H9 (cell line): ENCODE measurements at regions not wholly inside any gene's neighbourhood (a gene's known extent, or its start where the extent isn't known, plus 50 kb on each side); places are given as distances from the start of the nearest gene placed in this dataset.

Experiments
- DNase-seq: peaks from one replicate; pipeline ENCODE4 v3.0.0-alpha.2; 2017
- H2AFZ ChIP-seq: one replicate; pipeline ENCODE4 v1.6.1; 2013; ENCODE audit warnings: mild to moderate bottlenecking, low read length, control low read depth, moderate library complexity
- H2AK5ac ChIP-seq: 2 replicates; pipeline ENCODE4 v1.6.1; 2013; ENCODE audit warnings: low read length, control low read depth, mixed read lengths; ENCODE audit not compliant: insufficient read length
- H2BK120ac ChIP-seq: one replicate; pipeline ENCODE4 v1.6.1; 2013; ENCODE audit warnings: low read depth, mild to moderate bottlenecking, low read length, control low read depth, inconsistent platforms; ENCODE audit not compliant: poor library complexity, severe bottlenecking
- H2BK12ac ChIP-seq: 2 replicates; pipeline ENCODE4 v1.6.1; 2013; ENCODE audit warnings: low read length, control low read depth, mixed read lengths, low read depth; ENCODE audit not compliant: insufficient read length
- H2BK15ac ChIP-seq: 2 replicates; pipeline ENCODE4 v1.6.1; 2013; ENCODE audit warnings: low read depth, low read length, control low read depth
- H2BK20ac ChIP-seq: one replicate; pipeline ENCODE4 v1.6.1; 2013; ENCODE audit warnings: low read depth, mild to moderate bottlenecking, low read length, control low read depth, inconsistent platforms; ENCODE audit not compliant: poor library complexity, severe bottlenecking
- H2BK5ac ChIP-seq: 2 replicates; pipeline ENCODE4 v1.6.1; 2013; ENCODE audit warnings: low read length, control low read depth, mixed read lengths; ENCODE audit not compliant: insufficient read length
- H3K14ac ChIP-seq: 2 replicates; pipeline ENCODE4 v1.6.1; 2013; ENCODE audit warnings: low read length, control low read depth; ENCODE audit not compliant: insufficient read depth
- H3K18ac ChIP-seq: 2 replicates; pipeline ENCODE4 v1.6.1; 2013; ENCODE audit warnings: low read depth, mild to moderate bottlenecking, mixed read lengths, low read length, control low read depth; ENCODE audit not compliant: insufficient read length
- H3K23ac ChIP-seq: 2 replicates; pipeline ENCODE4 v1.6.1; 2013; ENCODE audit warnings: low read length, control low read depth, mixed read lengths, low read depth; ENCODE audit not compliant: insufficient read length
- H3K23me2 ChIP-seq: 2 replicates; pipeline ENCODE4 v1.6.1; 2013; ENCODE audit warnings: low read depth, mild to moderate bottlenecking, mixed read lengths, low read length, control low read depth; ENCODE audit not compliant: insufficient read length, poor library complexity, severe bottlenecking
- H3K27ac ChIP-seq: 2 replicates; pipeline ENCODE4 v1.5.1; 2013; ENCODE audit warnings: low read length, control low read depth, mixed read lengths, low read depth; ENCODE audit not compliant: insufficient read length
- H3K27me3 ChIP-seq: 2 replicates; pipeline ENCODE4 v1.6.1; 2013; ENCODE audit warnings: low read length, control low read depth, inconsistent platforms; ENCODE audit not compliant: insufficient read depth
- H3K4ac ChIP-seq: 2 replicates; pipeline ENCODE4 v1.6.1; 2013; ENCODE audit warnings: low read depth, mild to moderate bottlenecking, control low read depth, inconsistent platforms, low read length, moderate library complexity
- H3K4me1 ChIP-seq: 2 replicates; pipeline ENCODE4 v1.6.1; 2013; ENCODE audit warnings: low read length, control low read depth, inconsistent platforms; ENCODE audit not compliant: insufficient read depth
- H3K4me2 ChIP-seq: 2 replicates; pipeline ENCODE4 v1.6.1; 2013; ENCODE audit warnings: low read length, control low read depth, mixed read lengths; ENCODE audit not compliant: insufficient read length, insufficient read depth
- H3K56ac ChIP-seq: 2 replicates; pipeline ENCODE4 v1.6.1; 2013; ENCODE audit warnings: low read depth, mild to moderate bottlenecking, mixed read lengths, low read length, control low read depth; ENCODE audit not compliant: insufficient read length
- H3K79me1 ChIP-seq: 2 replicates; pipeline ENCODE4 v1.6.1; 2013; ENCODE audit warnings: low read depth, mild to moderate bottlenecking, moderate library complexity, low read length, control low read depth, inconsistent platforms; ENCODE audit not compliant: insufficient read depth, poor library complexity, severe bottlenecking
- H3K79me2 ChIP-seq: 2 replicates; pipeline ENCODE4 v1.6.1; 2013; ENCODE audit warnings: low read length, control low read depth, inconsistent platforms; ENCODE audit not compliant: insufficient read depth
- H3K9ac ChIP-seq: 2 replicates; pipeline ENCODE4 v1.6.1; 2013; ENCODE audit warnings: low read length, control low read depth, mixed read lengths; ENCODE audit not compliant: insufficient read length; ENCODE audit errors: extremely low read depth
- H3K9me3 ChIP-seq: one replicate; pipeline ENCODE4 v1.6.1; 2013; ENCODE audit warnings: low read depth, low read length, inconsistent platforms; ENCODE audit not compliant: control insufficient read depth
- H3T11ph ChIP-seq: one replicate; pipeline ENCODE4 v1.6.1; 2013; ENCODE audit warnings: mild to moderate bottlenecking, low read length, control low read depth, inconsistent platforms
- H4K20me1 ChIP-seq: one replicate; pipeline ENCODE4 v1.6.1; 2013; ENCODE audit not compliant: control insufficient read depth, insufficient read length, insufficient read depth
- H4K5ac ChIP-seq: 2 replicates; pipeline ENCODE4 v1.6.1; 2013; ENCODE audit warnings: low read depth, mild to moderate bottlenecking, mixed read lengths, low read length, control low read depth; ENCODE audit not compliant: insufficient read length
- H4K8ac ChIP-seq: replicated peaks from 2 replicates; pipeline ENCODE4 v1.6.1; 2013; ENCODE audit warnings: low read length, control low read depth, mixed read lengths, low read depth; ENCODE audit not compliant: insufficient read length
- H4K91ac ChIP-seq: 2 replicates; pipeline ENCODE4 v1.6.1; 2013; ENCODE audit warnings: low read depth, mild to moderate bottlenecking, moderate library complexity, mixed read lengths, low read length, control low read depth; ENCODE audit not compliant: insufficient read length
- H3K27ac Mint-ChIP-seq, 3 experiments: 2 replicates in 2 of 3; 3 replicates in 1 of 3; pipeline ENCODE4 v1.8.0; 2020 to 2021; ENCODE audit warnings: mixed read lengths in 3 of 3, mild to moderate bottlenecking in 1 of 3, moderate library complexity in 1 of 3
- H3K27me3 Mint-ChIP-seq: 2 replicates; pipeline ENCODE4 v1.8.0; 2021; ENCODE audit warnings: low read depth, mild to moderate bottlenecking, moderate library complexity, mixed read lengths
- H3K36me3 Mint-ChIP-seq, 3 experiments: 2 replicates in 2 of 3; 3 replicates in 1 of 3; pipeline ENCODE4 v1.8.0; 2020 to 2021; ENCODE audit warnings: low read depth in 3 of 3, mixed read lengths in 3 of 3; ENCODE audit not compliant: insufficient read depth in 1 of 3
- H3K4me1 Mint-ChIP-seq, 2 experiments: 2 replicates each; pipeline ENCODE4 v1.8.0; 2020; ENCODE audit warnings: mixed read lengths in 2 of 2
- H3K4me3 Mint-ChIP-seq, 2 experiments: 2 replicates in 1 of 2; 3 replicates in 1 of 2; pipeline ENCODE4 v1.8.0; 2020 to 2021; ENCODE audit warnings: mild to moderate bottlenecking in 2 of 2, mixed read lengths in 2 of 2, moderate library complexity in 1 of 2
- H3K9me3 Mint-ChIP-seq, 2 experiments: 2 replicates in 1 of 2; 3 replicates in 1 of 2; pipeline ENCODE4 v1.8.0; 2020; ENCODE audit warnings: mild to moderate bottlenecking in 2 of 2, mixed read lengths in 2 of 2, moderate library complexity in 1 of 2
- CTCF ChIP-seq: fragments of 200-600 bp; sonication (generic); conservative IDR thresholded peaks from 3 replicates; pipeline ENCODE4 v1.8.0; 2021; ENCODE audit warnings: antibody characterized with exemption, mild to moderate bottlenecking
- WGBS: extraction: QIAGEN DNeasy Blood & Tissue Kit; methylation state at CpG from one replicate; pipeline ENCODE4 v1.1.7; 2013; ENCODE audit warnings: missing lambda C conversion rate, low lambda C conversion rate, mixed read lengths; ENCODE audit not compliant: insufficient read length; ENCODE audit errors: extremely low coverage; 5-methylcytosine and 5-hydroxymethylcytosine counted together

GRCh38 chr7:46756256-46756655 lies 825.7 kb downstream of the TNS3 start:
- Histone ChIP-seq H2BK12ac (no peak overlapping the region), H3K18ac (no peak overlapping the region), H3K9me3 (no peaks in the 10 kb centered on the region), H3K14ac (no peak overlapping the region), H2BK5ac (no peak overlapping the region), H3K4me2 (no peak overlapping the region), H3K23ac (no peak overlapping the region), H4K91ac (no peak overlapping the region), H3K79me1 (no peaks in the 10 kb centered on the region), H2BK20ac (no peak overlapping the region), H3K23me2 (no peaks in the 10 kb centered on the region), H3K4ac (no peak overlapping the region), H3K27ac (no peak overlapping the region), H3T11ph (no peak overlapping the region), H4K8ac (no peak overlapping the region), H4K20me1 (no peaks in the 10 kb centered on the region), H3K9ac (no peak overlapping the region), H3K79me2 (no peaks in the 10 kb centered on the region), H3K4me1 (no peaks in the 10 kb centered on the region), H4K5ac (no peak overlapping the region), H2BK120ac (no peak overlapping the region), H3K56ac (no peak overlapping the region), H2AFZ (no peak overlapping the region), H2AK5ac (no peak overlapping the region), H3K27me3 (no peaks in the 10 kb centered on the region), H2BK15ac (no peak overlapping the region)
- Mint-ChIP-seq H3K4me1 (peaks cover 0 to 5% of the 10 kb centered on the region in 2 experiments; a peak in 2 of 4 replicates), H3K27ac (no peak overlapping the region), H3K4me3 (no peak overlapping the region), H3K27me3 (no peaks in the 10 kb centered on the region), H3K9me3 (no peaks in the 10 kb centered on the region), H3K36me3 (no peaks in the 10 kb centered on the region)
- TF ChIP-seq CTCF = no peak
- no CpG with 5 or more reads among the region's 1 CpG for WGBS
- no peak for DNase-seq
